ENCODE measurements at regions not wholly inside any gene's neighbourhood (a gene's known extent, or its start where the extent isn't known, plus 50 kb on each side); places are given as distances from the start of the nearest gene placed in this dataset.

DNA sequence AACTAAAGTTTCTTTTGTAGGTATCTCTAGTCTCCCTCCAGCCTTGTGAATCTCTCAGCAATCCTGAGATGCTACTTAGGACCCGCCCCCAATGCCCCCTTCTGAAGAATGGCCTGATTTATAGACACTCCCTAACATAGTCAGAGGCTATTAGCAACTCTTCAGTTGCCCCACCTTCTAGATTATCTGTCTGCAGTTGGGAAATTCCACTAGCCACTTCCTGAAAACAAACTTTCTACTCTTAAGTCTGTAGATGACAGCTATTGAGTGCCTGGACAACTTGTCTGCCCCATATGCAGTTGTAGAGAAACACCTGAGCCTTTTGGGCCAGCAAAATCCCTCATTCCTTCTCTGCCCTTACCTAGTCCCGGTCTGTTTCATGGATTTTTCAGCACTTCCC lies 188.2 kb upstream of the PREP start:
- Mint-ChIP-seq H3K27ac (no peak overlapping the region), H3K27me3 (peaks cover 22% of the 10 kb centered on the region), H3K4me3 (ENCODE audit: low read depth) (no peak overlapping the region), H3K9me3 (ENCODE audit: low read depth) (no peaks in the 10 kb centered on the region), H3K36me3 (ENCODE audit: insufficient read depth) (no peaks in the 10 kb centered on the region), H3K4me1 (ENCODE audit: low read depth) (no peaks in the 10 kb centered on the region)
- TF ChIP-seq, protein P1, sequence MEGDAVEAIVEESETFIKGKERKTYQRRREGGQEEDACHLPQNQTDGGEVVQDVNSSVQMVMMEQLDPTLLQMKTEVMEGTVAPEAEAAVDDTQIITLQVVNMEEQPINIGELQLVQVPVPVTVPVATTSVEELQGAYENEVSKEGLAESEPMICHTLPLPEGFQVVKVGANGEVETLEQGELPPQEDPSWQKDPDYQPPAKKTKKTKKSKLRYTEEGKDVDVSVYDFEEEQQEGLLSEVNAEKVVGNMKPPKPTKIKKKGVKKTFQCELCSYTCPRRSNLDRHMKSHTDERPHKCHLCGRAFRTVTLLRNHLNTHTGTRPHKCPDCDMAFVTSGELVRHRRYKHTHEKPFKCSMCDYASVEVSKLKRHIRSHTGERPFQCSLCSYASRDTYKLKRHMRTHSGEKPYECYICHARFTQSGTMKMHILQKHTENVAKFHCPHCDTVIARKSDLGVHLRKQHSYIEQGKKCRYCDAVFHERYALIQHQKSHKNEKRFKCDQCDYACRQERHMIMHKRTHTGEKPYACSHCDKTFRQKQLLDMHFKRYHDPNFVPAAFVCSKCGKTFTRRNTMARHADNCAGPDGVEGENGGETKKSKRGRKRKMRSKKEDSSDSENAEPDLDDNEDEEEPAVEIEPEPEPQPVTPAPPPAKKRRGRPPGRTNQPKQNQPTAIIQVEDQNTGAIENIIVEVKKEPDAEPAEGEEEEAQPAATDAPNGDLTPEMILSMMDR (IDR thresholded peaks at IDR 0.05; ENCODE audit: unreplicated experiment) = no peak
- no peak for DNase-seq (ENCODE audit: low spot score, unreplicated experiment)

DNA sequence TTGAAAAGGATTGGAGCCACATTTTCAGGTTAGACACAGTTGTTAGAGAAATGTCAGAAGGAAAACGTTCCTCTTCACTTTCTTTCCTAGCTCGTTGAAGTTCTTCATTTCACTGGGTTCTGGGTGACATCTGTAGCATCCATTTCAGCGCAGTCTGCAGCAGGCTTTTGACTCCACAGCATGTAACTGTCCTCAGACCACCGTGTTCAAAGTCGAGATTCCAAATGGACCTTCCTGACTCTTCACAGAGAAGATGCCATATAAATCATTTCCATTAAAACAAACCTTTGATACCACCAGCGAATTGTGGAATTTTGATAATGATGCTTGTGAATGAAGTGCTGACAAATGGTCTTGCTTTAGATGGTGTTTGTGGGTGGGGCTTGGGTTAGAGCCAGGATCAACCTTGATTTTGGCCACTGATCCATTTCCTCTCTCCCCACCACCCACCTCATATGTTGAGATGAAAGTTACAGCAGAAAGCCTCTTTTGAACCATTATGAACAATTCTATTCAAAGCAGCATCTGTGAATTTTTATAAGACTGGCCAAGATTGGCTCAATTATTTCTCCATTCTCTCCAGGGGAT lies 185.3 kb upstream of the PREP start:
- no peak overlapping the region for H3K4me3 Mint-ChIP-seq (ENCODE audit: low read depth)
- no peaks in the 10 kb centered on the region for H3K4me1 Mint-ChIP-seq (ENCODE audit: low read depth)
- H3K36me3 Mint-ChIP-seq (ENCODE audit: insufficient read depth) = no peaks in the 10 kb centered on the region

DNA sequence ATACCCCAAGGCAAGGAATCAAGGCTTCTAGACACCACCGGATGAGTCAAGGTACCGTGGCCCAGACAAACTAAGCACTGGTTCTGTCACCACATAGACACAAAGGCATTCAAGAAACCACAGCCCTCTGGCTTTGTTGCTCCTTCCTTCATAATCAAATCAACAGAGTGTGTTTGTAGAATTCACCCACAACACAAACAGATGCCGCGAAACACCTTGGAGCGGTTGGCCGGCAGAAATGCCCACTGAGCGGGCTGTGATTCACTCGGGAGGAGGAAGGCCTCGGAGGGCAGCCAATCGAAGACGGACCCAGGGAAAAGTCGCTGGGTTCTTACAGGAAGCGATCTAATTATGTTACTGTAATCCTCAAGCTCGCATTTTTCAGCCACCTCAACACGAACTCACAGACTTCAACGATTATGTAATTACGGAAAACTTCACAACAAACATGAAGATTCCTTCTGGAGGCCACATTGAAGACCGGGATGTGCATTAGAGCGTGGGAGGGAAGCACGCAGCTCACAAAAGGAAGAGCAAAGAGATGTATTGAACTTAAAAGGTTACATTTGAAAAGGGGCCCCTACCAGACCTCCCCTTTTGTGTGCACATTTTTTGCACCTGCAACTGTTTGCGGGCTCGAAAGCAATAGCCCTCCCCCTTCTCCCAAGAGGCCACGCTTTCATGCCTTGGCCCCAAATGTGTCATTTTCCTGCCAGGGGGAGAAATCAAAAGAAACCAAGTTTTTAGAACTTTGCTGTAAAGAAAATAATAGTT lies 184.7 kb upstream of the PREP start:
- DNase-seq (ENCODE audit: low spot score, unreplicated experiment) = no peak
- H3K9me3 Mint-ChIP-seq (ENCODE audit: low read depth) = no peaks in the 10 kb centered on the region
- H3K27ac Mint-ChIP-seq = no peak overlapping the region
- no peak overlapping the region for H3K4me3 Mint-ChIP-seq (ENCODE audit: low read depth)
- H3K36me3 Mint-ChIP-seq (ENCODE audit: insufficient read depth) = no peaks in the 10 kb centered on the region
- H3K4me1 Mint-ChIP-seq (ENCODE audit: low read depth) = no peaks in the 10 kb centered on the region
- TF ChIP-seq, protein P1 (IDR thresholded peaks at IDR 0.05; ENCODE audit: unreplicated experiment) = no peak
- H3K27me3 Mint-ChIP-seq = peaks cover 15% of the 10 kb centered on the region

More for the DNA sequence above, 185.3 kb upstream of the PREP start:
- DNase-seq (ENCODE audit: low spot score, unreplicated experiment) = no peak
- Mint-ChIP-seq H3K27ac (no peak overlapping the region), H3K27me3 (peaks cover 18% of the 10 kb centered on the region), H3K9me3 (ENCODE audit: low read depth) (no peaks in the 10 kb centered on the region)
- TF ChIP-seq, protein P1 (IDR thresholded peaks at IDR 0.05; ENCODE audit: unreplicated experiment) = no peak

DNA sequence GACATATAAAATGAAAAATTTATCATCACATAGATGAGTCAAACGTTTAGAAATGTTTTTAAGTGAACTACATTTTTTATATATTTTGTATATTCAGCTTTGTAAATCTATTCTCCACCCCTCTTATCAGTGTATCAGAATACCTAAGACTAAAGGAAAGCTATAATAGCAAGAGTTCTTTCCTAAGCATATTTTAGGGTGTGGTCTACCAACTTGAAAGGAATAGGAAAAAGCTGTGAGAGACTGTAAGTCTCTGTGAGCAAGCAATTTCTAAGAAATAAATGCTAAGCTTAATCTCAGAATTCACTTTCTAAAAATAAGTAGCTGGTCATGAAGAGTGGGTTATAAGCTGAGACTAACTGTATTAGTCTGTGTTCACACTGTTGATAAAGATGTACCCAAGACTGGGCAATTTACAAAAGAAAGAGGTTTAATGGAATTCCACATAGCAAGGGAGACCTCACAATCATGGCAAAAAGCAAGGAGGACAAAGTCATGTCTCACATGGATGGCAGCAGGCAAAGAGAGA lies 175.4 kb upstream of the PREP start:
- Mint-ChIP-seq H3K9me3 (ENCODE audit: low read depth) (peaks cover 3% of the 10 kb centered on the region), H3K27me3 (peaks cover 42% of the 10 kb centered on the region), H3K27ac (no peak overlapping the region), H3K36me3 (ENCODE audit: insufficient read depth) (no peaks in the 10 kb centered on the region), H3K4me1 (ENCODE audit: low read depth) (peaks cover 7% of the 10 kb centered on the region), H3K4me3 (ENCODE audit: low read depth) (no peak overlapping the region)
- DNase-seq (ENCODE audit: low spot score, unreplicated experiment) = no peak
- TF ChIP-seq, protein P1 (IDR thresholded peaks at IDR 0.05; ENCODE audit: unreplicated experiment) = no peak

DNA sequence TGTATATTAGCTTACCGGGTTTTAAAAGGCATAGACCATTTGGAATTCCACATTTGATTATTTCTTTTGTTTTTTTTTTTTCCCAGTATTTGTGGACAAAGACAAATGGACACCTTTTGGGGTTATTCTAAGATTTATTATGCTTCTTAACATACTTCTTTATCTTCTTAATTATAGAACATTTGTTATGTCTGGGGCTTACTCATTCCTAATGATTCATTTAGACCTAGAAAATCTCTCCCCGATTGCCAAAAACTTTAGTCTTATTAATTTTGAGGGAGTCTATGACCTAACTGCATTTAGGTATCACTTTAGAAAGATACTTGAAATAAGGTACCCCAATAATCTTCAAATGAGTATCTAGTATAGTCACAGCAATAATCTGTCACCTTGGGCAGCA lies 170.7 kb upstream of the PREP start:
- TF ChIP-seq, protein P1 (IDR thresholded peaks at IDR 0.05; ENCODE audit: unreplicated experiment) = no peak
- no peak overlapping the region for H3K4me3 Mint-ChIP-seq (ENCODE audit: low read depth)
- peaks cover 17% of the 10 kb centered on the region for H3K4me1 Mint-ChIP-seq (ENCODE audit: low read depth)
- DNase-seq (ENCODE audit: low spot score, unreplicated experiment) = no peak
- H3K9me3 Mint-ChIP-seq (ENCODE audit: low read depth) = no peaks in the 10 kb centered on the region
- H3K27ac Mint-ChIP-seq = no peak overlapping the region
- H3K36me3 Mint-ChIP-seq (ENCODE audit: insufficient read depth) = no peaks in the 10 kb centered on the region
- peaks cover 47% of the 10 kb centered on the region for H3K27me3 Mint-ChIP-seq
